Stimulated activated CD4-positive, alpha-beta T cell treated with anti-CD3 and anti-CD28 coated beads, TNF-alpha, amount 100 ng/mL, for 24 hours (primary cell): ENCODE measurements at regions not wholly inside any gene's neighbourhood (a gene's known extent, or its start where the extent isn't known, plus 50 kb on each side); places are given as distances from the start of the nearest gene placed in this dataset.
"Not testable (repeated sequence)": the region's sequence is repeated elsewhere in the genome, so short reads cannot be mapped to it uniquely, and the experiment has no call there.

ENCODE experiments used
- DNase-seq, 3 experiments: peaks; one replicate each; pipeline ENCODE4 v3.0.0-alpha.2; 2020; ENCODE audit warnings: low read depth in 3 of 3

DNA sequence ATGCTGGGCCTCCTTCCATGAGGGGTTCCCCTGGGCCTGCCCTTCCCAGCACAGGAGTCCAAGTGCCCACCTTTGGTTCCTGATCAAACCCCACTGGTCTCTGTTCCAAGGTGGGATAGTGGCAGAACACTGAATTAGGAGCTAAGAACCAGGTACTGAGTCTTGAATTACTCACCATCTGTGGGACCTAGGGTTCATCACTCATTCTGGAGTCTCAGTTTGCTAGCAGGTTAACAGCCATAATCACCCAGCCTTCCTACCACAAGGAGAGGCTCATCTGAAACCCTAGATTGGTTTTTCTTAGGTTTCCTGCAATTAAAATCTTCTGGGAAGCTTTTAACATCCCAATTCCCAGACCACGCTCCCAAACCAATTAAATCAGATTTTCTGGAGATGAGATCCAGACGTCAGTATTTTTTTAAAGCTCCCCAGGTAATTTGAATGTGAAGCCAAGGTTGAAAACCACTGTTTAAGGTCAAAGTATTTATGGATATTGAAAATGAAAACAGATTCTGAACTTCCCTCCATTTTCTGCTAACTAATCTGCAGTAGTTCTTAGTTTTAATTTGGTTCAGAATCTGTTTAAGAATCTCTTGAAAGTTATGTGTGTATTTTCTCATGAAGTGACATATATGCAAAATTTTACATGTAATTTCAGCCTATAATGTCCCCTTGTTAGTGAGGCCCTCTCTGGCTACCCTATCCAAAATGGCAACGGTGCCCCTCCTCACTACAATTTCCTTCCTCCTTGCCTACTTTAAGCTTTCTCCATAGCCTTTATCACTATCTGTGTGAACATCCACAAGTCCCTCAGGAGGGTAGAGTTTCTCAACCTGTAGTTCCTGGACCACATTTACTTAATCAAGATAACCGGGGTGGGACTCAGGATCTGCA is 166.5 kb upstream of the CXCR4 start:
- no peak for DNase-seq

DNA sequence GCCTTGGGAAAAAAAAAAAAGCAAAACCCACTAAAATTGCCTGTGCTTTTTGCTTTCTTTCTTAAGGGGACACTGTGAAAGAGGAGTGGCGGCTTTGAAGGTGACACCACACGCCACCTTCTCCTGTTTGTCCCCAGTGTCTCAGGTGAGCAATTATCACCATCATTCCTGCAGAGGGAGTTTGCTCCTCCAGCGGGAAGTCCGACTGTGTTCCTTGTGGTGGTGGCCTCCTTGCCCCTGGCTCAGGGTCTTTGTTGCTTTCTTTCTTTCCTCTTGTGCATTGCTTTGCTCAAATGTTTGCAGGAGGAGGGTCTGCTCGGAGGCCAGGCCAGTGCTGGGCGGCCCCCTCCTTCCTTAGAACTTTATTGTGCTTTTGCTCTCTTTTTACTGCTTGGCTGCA is 164.3 kb upstream of the CXCR4 start:
- DNase-seq = no peak

DNA sequence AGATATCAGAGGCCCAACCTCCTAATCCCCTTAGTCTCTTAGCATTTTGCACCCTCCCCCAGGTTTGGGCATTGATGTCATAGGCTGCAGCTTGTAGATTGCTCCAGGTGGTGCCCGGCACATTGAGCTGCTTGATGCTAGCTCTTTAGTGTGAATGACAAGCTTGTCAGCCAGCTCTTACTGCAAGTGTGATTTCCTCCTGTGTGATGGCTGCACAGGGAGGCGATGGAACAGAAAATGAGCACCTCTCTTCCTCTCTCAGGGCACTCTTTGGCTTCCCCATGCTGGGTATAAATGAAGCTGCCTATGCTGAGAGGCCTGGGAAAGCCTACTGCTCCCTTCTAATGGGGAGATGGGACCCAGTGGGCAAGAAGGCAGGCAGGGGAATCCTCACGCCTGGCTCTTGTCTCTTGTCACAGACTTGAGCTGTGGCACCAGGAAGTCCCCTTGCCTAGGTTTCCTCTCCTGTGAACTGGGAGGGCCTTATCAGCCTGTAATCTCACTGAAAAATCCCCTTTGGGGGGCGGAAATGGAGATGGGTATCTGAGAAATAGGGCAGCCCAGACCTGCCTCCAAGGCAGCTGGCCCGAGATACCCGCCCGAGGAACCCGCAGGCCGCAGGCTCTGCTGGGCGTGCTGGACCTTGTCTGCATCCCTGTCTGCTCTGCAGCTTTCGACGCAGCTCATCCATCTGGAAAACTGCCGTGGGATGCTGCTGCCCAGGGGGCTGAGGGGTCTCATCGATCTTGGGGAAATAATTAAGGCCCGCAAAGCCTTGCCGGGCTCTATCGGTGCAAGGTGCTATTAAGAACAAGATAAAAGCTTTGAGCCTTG is 163.5 kb upstream of the CXCR4 start:
- DNase-seq = peak in 2 of 3 experiments; percentile 2 to 12

DNA sequence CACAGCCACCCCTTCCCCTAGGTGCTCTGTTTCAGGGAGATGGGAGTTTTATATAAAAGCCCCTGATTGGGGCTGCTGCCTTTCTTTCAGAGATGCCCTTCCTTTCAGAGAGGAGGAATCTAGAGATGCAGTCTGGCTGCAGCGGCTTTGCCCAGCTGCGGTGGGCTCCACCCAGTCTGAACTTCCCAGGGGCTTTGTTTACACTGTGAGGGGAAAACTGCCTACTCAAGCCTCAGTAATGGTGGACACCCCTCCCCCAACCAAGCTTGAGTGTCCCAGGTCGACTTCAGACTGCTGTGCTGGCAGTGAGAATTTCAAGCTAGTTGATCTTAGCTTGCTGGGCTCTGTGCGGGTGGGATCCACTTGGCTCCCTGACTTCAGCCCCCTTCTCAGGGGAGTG is 148.4 kb upstream of the CXCR4 start:
- not testable (repeated sequence) for DNase-seq

DNA sequence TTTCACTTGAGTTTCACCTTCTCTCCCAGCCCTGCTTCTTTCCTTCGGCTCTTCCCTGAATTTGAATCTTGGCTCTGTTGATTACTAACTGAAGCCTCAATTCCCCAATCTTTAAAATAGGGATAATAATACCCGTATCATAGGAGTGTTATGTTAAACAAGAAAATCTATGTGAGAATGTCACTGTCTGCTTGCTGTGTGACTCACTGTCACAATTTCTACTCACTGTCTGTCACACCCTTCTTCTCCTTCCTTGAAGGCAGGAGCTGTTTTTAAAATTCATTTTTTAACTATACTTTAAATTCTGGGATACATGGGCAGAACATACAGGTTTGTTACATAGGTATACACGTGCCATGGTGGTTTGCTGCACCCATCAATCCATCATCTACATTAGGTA is 141.6 kb upstream of the CXCR4 start:
- no peak for DNase-seq

DNA sequence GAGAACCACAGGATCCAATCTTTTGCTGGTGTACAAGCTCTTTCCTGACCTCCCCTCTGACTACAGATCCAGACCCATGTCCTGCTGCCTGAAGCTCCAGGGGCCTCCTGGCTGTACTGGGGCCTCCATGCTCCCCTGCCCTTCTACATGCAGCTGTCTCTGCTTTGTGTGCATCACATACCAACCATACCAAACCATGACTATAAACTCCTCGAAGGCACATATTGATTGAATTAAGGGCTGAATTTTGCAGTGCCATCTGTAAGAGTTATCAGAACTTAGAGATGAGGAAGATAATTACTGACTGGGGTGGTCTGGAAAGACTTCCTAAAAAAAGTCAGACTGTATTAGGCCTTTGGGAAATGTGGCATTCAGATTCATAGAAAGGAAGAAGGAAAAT is 139.9 kb upstream of the CXCR4 start:
- DNase-seq = no peak

DNA sequence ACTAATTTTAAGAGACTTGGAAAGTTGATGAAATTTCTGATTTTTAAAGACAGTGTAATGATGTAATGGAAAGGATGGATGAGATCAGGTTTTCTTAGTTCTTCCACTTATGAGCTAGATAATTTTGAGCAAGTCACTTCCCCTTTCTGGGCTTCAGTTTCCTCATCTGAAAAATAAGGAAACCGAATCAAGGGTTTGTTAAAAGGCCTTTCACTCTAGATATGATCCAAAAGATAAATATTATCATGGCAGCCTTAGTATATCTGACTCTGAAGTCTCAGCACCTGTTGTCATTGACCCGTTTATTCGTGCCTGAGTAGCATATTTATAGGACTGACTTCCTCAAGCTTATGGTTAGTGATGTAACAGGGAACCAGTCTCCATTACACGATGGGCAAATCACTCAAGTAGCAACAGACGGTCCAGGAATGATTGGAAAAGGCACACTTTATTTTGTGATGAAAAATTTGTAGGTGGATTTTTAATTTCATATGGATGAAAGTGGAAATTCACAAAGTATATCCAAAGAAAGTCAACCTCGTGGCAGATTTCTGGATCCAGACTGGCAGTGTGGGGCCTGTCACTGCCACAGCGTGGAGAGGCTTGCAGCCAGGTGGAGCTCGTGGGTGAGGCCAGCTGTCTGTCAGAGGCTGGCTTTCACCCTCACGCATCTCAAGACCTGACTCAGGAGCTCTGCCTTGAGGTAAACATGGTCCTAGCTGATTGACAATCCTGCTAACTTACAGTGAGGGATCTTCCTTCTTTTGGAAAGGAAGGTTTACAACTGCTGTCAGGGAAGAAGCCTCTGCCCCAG is 137.9 kb upstream of the CXCR4 start:
- DNase-seq = no peak

DNA sequence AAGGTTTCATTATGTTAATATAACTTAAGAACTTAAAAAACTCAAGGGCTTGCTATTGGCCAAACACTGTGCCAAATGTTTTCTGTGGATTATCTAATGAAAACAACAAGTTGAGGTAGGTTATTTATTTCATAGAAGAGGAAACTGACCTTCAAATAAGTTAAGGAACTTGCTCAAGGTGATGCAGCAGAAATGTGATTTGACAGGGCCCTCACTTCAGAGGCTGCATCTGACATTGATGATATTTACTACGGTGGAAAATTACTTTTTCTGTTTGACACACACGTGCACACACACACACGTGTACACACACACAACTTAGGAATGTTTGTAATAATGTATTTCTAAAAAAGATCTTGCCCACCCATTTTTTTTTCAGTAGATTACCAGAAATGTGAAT is 137.2 kb upstream of the CXCR4 start:
- DNase-seq = no peak

DNA sequence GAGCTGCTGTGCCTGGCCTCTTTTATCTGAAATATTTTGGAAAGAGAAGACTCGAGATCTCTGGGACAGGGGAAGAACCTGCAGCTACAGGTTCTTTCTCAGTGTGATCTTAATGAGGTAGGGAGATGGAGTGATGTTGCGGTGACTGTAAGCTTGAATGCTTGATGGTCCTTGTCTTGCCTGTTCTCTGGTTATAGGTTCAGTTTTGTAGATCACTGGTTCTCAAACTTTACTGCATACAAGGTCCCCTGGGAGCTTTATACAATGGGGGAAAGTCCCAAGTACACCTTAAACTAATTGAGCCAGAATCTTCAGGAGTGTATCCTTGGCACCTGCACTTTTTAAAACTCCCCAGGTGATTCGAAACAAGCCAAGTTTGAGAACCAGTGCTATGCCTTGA is 136.7 kb upstream of the CXCR4 start:
- no peak for DNase-seq

DNA sequence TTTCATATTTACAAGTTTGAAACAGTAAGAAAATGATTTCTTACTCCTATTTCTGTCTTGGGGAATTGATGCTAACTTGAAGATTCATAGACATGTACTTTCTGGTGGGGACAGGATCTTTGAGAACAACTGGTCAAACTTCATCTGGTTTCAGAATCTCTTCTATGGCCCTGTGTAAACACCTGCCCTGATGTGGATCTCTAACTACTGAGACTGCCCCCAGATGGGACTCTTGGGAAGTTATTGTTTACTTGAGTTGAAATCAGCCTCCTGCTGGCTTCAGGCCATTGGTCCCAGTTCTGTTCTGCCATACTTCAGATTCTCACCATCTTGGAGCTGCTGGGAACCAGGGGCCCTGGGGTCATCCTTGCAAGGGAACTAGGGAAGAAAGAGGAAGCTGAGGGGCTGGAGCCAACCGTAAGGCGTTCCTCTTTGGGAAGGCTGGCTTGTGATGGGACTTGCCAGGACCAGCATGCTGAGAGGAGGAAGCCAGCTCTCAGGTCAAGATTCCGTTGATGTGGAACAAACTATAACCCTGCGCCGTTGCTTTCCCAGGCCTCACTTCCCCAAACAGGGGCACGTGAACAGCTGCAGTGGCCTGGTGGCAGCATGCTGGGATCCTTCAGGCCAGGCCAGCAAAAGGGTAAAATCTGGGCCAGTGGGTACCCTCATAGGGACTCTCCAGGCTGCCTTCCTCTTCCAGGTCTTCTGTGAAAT is 135.5 kb upstream of the CXCR4 start:
- no peak for DNase-seq

DNA sequence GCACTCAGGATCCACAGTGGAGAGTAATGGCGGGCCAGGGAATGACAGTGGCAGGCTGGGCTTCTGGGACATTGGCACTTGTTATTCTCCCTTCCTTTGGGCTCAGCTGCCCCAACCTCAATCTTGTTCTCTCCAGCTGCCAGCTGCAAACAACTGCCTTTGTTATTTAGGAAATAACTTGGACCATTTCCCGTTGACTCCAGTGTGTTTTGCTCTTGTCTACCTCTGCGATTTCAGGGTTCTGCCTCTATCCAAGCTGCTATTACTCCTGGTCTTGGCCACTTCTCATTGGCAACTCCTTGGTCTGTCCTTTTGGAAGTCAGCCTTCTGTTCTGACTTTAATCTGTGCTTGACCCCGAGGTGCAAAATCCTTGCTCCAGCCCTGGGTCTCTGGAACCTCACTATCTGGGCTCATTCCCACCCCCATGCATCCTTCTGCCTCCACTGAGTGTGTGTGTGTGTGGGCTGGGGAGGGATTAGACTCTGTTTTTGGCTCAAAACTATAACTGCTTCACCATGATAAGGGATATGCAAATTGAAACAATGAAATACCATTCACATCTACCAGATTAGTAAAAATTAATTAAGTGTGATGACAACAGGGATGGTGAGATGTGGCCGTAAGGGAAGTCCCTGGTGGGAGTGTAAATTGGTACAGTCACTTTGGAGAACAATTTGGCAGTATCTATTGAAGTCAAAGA is 134.1 kb upstream of the CXCR4 start:
- DNase-seq = no peak

DNA sequence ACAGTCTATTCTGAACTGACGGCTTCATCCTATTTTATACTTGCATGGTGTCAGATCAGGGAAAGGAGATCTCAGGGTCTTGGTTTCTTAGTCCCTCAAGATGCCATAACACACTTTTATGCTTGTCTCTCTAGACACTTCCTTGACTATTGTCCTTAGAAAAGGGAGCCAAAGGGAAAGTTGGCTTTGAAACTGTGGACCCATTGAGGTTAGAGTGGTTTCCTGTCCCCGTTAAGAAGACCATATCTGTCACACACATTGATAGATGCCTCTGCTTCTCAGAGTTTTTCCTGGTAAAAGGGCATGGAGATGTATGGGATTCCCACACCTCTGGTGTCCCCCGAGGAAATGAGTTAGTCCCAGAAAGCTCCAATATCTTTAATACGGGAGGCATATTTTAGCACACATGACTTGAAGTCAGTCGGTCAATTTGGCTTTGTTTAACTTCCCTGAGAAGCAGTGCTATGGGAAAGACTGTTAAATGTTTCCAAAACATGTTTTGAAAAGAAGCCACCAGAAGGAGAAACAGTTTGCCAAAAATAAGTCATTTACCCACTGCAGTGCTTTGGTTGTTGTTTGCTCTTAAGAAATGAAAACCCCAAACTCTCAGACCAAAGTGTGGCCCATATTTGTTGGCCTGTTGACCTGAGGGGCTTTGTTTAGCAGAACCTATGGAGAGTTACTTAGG is 133.4 kb upstream of the CXCR4 start:
- no peak for DNase-seq

DNA sequence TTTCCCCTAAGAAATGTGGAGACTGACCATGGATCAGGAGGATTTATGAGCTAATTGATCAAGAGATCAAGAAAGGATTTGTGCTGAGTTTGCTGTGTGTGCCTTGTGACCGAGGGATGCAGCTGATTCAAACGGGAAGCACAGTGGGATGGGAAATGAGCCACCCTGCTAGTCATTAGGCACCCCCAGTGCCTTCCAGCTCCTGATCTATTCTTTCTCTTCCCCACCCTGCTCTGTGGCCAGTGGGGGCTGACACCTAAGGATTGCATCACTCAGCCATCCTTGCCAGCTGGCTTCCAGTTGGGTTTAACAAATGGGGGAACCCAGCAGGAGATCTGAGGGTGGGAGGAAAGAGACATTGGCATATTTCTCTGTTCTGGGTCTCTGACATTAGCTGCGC is 132.2 kb upstream of the CXCR4 start:
- no peak for DNase-seq

DNA sequence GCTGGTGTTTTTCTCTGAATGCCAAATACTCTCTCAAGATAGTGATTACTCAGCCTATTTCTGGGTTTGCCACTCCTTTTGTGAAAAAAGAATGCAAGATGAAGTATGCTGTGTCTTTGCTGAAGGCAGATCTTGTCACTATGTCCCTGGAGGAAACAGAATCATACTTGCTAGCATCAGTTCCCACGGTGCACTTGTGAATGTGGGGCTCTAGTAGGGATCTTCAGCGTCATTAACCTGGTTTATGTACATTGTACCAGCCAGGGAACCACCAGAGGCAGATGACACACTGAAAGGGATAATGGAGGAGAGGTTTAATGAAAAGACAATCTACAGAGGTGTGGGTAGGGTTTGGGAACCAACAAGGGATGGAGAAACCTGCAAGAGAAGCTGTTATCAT is 131.0 kb upstream of the CXCR4 start:
- DNase-seq = no peak

DNA sequence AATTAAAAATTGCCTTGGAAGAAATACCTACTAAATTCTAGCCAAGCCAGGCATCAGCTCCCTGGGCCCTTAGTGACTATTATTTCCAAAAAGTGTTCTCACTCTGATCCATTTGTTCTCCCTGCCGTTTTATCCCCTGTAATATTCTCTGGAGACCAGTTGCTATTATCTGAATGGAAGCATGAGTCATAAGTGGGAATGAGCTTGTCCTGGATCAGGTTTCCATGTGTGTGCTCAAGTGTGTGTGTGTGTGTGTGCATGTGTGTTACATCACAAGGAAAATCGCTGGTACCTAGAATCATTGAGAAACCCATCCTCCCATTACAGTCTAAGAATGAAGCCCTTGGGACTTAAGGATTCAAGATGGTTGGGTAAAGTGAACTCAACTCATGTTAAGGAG is 130.3 kb upstream of the CXCR4 start:
- DNase-seq = no peak

DNA sequence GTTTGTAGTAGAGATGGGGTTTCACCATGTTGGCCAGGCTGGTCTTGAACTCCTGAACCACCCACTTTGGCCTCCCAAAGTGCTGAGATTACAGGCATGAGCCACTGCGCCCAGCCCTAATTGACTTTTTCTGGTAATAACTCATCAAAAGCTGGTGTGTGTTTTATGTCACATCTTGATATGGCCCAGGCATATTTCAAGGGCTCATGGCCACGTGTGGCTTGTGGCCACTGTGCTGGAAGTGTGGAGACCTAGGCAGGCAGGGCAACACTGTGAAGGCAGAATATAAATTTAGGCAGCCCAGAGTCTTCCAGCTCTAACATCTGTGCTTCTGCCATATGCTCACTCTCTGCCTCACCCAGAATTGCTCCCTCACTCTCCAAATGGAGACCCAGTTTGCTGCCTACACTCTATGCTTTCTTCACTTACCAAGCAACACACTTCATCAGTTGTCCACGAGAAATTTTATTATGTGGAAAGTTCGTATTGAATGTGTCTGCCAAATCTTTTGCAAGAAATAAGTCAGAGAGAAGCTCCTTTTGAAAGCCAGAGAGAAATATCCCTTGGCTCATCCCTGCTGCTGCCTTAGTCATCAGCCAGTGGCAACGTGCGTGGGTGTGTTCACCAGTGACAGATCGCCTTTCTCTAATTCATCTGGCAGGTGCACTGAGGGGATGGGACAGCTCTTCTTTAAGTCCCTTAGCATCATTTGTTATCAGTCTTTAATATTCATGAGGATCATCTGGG is 129.4 kb upstream of the CXCR4 start:
- DNase-seq = peak in 1 of 3 experiments; percentile 48

DNA sequence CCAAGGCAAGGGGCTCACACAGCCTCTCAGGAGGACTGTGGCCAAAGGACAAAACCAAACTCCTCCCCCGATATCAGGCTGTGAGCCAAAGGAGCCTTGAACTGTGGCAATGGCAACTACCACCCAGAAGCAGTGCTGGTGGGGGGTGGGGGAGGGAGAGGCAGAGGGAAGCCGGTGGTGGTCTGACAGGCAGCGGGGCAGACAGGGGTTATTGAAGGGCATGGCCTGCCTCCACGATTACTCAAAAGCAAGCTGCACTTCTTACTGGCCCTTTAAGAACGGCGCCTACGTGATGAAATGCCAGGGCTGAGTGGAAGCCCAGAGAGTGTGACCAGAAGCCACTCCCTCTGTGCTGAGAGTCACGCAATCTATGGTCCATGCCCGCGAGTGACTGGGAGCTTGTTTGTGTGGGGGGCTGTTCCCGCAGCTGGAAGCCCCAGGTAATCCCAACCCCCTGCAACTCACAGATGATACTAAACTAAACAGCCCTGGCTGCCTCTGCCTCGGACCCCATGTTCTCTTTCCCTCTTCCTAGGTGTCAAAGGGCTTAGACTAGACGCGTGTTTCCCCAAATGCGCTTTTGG is 128.2 kb upstream of the CXCR4 start:
- no peak for DNase-seq

DNA sequence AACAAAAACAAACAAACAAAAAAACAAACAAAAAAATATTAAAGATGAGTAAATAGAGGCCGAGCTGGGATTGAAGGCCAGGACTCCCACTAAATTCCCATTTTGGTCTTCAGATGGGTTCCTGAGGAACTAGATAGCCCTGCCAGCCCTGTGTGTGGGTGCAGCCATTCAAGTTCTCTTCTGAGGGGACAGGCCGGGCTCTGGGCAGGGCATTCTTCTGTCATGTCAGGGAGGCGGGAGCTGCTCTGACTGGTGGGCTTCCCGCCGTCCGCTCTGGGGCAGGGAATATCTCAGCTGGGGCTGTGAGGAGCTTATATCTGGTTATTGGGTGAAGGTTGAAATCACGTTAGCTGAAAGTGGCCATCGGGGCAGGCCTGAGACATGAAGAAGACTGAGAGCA is 127.3 kb upstream of the CXCR4 start:
- no peak for DNase-seq

DNA sequence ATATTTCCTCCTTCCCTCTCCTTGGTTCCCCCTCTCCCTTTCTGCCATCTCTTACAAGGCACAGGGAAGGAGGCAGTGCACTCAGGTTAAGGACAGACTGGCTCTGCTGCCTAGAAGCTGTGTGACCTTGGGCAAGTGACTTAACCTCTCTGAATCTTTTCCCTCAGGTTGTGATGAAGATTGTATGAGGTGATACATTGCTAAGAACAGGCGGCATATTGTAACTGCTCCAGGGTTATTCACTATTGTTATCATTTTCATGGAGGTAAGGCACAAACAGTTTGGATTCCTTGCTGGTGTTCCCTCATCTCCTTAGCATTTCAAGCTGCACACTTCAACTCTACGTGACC is 126.6 kb upstream of the CXCR4 start:
- no peak for DNase-seq
